Loucy (cell line): ENCODE measurements at regions not wholly inside any gene's neighbourhood (a gene's known extent, or its start where the extent isn't known, plus 50 kb on each side); places are given as distances from the start of the nearest gene placed in this dataset.

Experiments
- H2AFZ ChIP-seq: fragments of 200-600 bp; sonication (generic); 2 replicates; pipeline ENCODE4 v1.6.0; 2016; ENCODE audit warnings: antibody characterized with exemption, mild to moderate bottlenecking, low read length, moderate library complexity
- H3F3A ChIP-seq: fragments of 200-600 bp; 2 replicates; pipeline ENCODE4 v1.6.0; 2016; ENCODE audit warnings: antibody characterized with exemption, low read depth, mild to moderate bottlenecking
- H3K27me3 ChIP-seq: fragments of 200-600 bp; sonication (generic); 2 replicates; pipeline ENCODE4 v1.6.1; 2014; ENCODE audit warnings: low read length, mild to moderate bottlenecking; ENCODE audit not compliant: insufficient read depth, poor library complexity, severe bottlenecking
- H3K36me3 ChIP-seq: fragments of 200-600 bp; sonication (generic); 2 replicates; pipeline ENCODE4 v1.6.1; 2016; ENCODE audit warnings: low read length; ENCODE audit not compliant: insufficient read depth
- H3K4me1 ChIP-seq: fragments of 200-600 bp; sonication (generic); 2 replicates; pipeline ENCODE4 v1.5.1; 2014; ENCODE audit warnings: low read length, mild to moderate bottlenecking; ENCODE audit not compliant: insufficient read depth, poor library complexity, severe bottlenecking
- H3K4me2 ChIP-seq: fragments of 200-600 bp; sonication (generic); 2 replicates; pipeline ENCODE4 v1.6.0; 2014; ENCODE audit warnings: antibody characterized with exemption, low read length, low read depth, mild to moderate bottlenecking; ENCODE audit not compliant: poor library complexity, severe bottlenecking
- H3K4me3 ChIP-seq: fragments of 200-600 bp; sonication (generic); 2 replicates; pipeline ENCODE4 v1.5.1; 2014; ENCODE audit warnings: low read length, mild to moderate bottlenecking, mixed read lengths; ENCODE audit not compliant: poor library complexity, severe bottlenecking
- H3K79me2 ChIP-seq: fragments of 200-600 bp; sonication (generic); 2 replicates; pipeline ENCODE4 v1.6.1; 2014; ENCODE audit warnings: low read length; ENCODE audit not compliant: insufficient read depth
- H3K9ac ChIP-seq: fragments of 200-600 bp; sonication (generic); 2 replicates; pipeline ENCODE4 v1.6.0; 2014; ENCODE audit warnings: mild to moderate bottlenecking, low read depth, low read length, moderate library complexity; ENCODE audit not compliant: poor library complexity, severe bottlenecking
- H3K9me2 ChIP-seq: fragments of 200-600 bp; sonication (generic); replicated peaks from 2 replicates; pipeline ENCODE4 v1.6.1; 2016; ENCODE audit warnings: low read depth, low read length, mixed read lengths
- H3K9me3 ChIP-seq: fragments of 200-600 bp; sonication (generic); 2 replicates; pipeline ENCODE4 v1.6.1; 2014; ENCODE audit warnings: mild to moderate bottlenecking, antibody characterized with exemption, low read length, low read depth; ENCODE audit not compliant: insufficient read depth
- H4K20me1 ChIP-seq: fragments of 200-600 bp; sonication (generic); 2 replicates; pipeline ENCODE4 v1.6.0; 2014; ENCODE audit warnings: antibody characterized with exemption, low read length, mild to moderate bottlenecking; ENCODE audit not compliant: insufficient read depth, poor library complexity, severe bottlenecking
- CTCF ChIP-seq: fragments of 200-600 bp; sonication (generic); conservative IDR thresholded peaks from 2 replicates; pipeline ENCODE4 v1.5.1; 2014; ENCODE audit warnings: mild to moderate bottlenecking, antibody characterized with exemption, low read length
- EZH2phosphoT487 ChIP-seq: fragments of 200-600 bp; IDR thresholded peaks from 2 replicates; pipeline ENCODE4 v1.6.1; 2018; ENCODE audit warnings: antibody characterized with exemption, mild to moderate bottlenecking, moderate library complexity, borderline replicate concordance

GRCh38 chr21:16085421-16085820, 355.6 kb downstream of the USP25 start:
- Histone ChIP-seq H3K9ac (no peak overlapping the region), H2AFZ (no peak overlapping the region), H3K4me1 (no peaks in the 10 kb centered on the region), H3K79me2 (no peaks in the 10 kb centered on the region), H3K4me3 (no peak overlapping the region), H3F3A (no peaks in the 10 kb centered on the region), H3K27me3 (no peaks in the 10 kb centered on the region), H3K36me3 (no peaks in the 10 kb centered on the region), H3K4me2 (no peak overlapping the region), H4K20me1 (no peaks in the 10 kb centered on the region), H3K9me3 (no peaks in the 10 kb centered on the region), H3K9me2 (no peaks in the 10 kb centered on the region)
- TF ChIP-seq EZH2phosphoT487 (no peak), CTCF (no peak)

GRCh38 chr21:16086121-16086520, 356.3 kb downstream of the USP25 start:
- Histone ChIP-seq H3K4me3 (no peak overlapping the region), H3K79me2 (no peaks in the 10 kb centered on the region), H3K4me2 (no peak overlapping the region), H2AFZ (no peak overlapping the region), H3K9me3 (no peaks in the 10 kb centered on the region), H3K36me3 (no peaks in the 10 kb centered on the region), H3K27me3 (no peaks in the 10 kb centered on the region), H4K20me1 (no peaks in the 10 kb centered on the region), H3K9ac (no peak overlapping the region), H3F3A (no peaks in the 10 kb centered on the region), H3K9me2 (no peaks in the 10 kb centered on the region), H3K4me1 (no peaks in the 10 kb centered on the region)
- TF ChIP-seq EZH2phosphoT487 = no peak
- no peak for TF ChIP-seq CTCF

- no peaks in the 10 kb centered on the region for H3K79me2 ChIP-seq
- H3K4me2 ChIP-seq = no peak overlapping the region
- H3K4me1 ChIP-seq = no peaks in the 10 kb centered on the region
- TF ChIP-seq CTCF = no peak
- no peak for TF ChIP-seq EZH2phosphoT487
- H3K36me3 ChIP-seq = no peaks in the 10 kb centered on the region
- H3K9me2 ChIP-seq = no peaks in the 10 kb centered on the region
- no peaks in the 10 kb centered on the region for H3F3A ChIP-seq
- no peak overlapping the region for H3K4me3 ChIP-seq
- no peak overlapping the region for H2AFZ ChIP-seq
- H3K9me3 ChIP-seq = no peaks in the 10 kb centered on the region
- no peak overlapping the region for H3K9ac ChIP-seq
- no peaks in the 10 kb centered on the region for H4K20me1 ChIP-seq
- H3K27me3 ChIP-seq = no peaks in the 10 kb centered on the region
These were observed 357.2 kb downstream of the USP25 start for GRCh38 chr21:16086936-16087335.
